ENCODE measurements at regions not wholly inside any gene's neighbourhood (a gene's known extent, or its start where the extent isn't known, plus 50 kb on each side); places are given as distances from the start of the nearest gene placed in this dataset.

DNA sequence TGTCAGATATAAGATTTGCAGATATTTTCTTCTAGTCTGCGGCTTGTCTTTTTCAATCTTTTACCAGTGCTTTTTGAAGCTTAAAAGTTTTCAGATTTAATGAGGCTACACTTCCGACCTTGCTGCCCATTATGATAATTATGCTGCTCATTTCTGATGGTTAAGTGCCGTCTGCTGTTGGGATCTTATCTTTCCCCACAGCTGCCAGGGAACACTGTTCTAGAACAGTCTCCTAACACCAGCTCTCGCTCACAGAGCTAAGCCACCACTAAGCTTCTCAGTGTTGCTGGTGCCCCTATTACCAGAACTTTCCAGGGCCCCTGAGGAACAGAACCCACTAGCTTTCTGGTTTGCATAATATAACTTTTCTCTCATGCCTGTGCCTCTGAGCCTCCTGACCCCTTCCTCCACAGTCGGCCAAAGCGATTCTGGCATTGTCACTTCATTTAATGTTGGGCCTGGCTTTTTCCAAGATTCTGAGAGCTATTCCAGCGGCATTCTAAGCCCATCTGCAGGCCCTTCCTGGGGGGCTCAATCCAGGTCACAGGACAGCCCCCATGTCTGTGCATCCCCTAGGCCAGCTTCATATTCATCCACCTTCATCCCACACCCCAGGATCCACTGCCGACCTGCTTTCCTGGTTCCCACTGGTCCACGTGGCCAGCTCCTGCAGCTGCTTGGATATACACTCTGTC lies 237.0 kb downstream of the PTPRU start:
- DNase-seq (ENCODE audit: low read depth in 1 of 2, low spot score in 1 of 2): no peak

- no peak for DNase-seq (ENCODE audit: low read depth in 1 of 2, low spot score in 1 of 2)
Measured at GRCh38 chr1:29471487-29472313, 235.4 kb downstream of the PTPRU start.

GRCh38 chr1:29470788-29471119 lies 234.4 kb downstream of the PTPRU start:
- no peak for DNase-seq (ENCODE audit: low read depth in 1 of 2, low spot score in 1 of 2)

DNA sequence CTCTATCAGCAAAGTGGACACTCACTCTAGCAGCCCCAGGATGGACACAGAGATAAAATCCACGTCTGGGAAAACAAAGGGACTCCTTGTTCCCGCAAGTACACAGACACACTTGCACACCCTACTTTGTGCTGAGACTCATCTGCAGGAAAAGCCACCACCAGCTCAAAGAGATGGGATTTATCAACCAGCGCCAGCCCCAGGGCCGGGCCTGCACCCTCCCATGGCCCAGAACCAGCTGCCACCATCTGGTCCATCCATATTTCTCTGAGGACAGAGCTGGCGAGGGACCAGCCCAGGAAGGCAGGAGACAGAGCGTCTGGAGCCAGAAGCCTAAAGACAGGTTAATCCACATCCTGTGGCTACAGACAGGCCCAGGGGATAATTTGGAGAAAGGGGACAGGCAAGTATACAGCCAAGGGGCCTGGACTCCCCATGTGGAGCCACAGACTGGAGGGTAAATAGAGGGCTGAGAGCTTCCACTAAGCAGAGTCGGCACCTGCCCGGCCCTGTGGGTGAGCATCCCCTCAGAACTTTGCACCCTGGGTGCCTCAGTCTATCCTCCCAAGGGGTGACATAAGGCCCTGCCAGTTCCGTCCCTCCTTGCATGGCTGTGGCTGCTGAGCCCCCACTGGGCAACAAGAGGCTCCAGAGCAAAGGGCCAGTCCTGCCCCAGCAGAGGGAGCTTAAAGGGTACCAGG lies 233.9 kb downstream of the PTPRU start:
- no peak for DNase-seq (ENCODE audit: low read depth in 1 of 2, low spot score in 1 of 2)

- no peak for DNase-seq (ENCODE audit: low read depth in 1 of 2, low spot score in 1 of 2)
Measured at GRCh38 chr1:29469457-29469856, 233.1 kb downstream of the PTPRU start.

GRCh38 chr1:29467989-29468900 lies 231.9 kb downstream of the PTPRU start:
- no peak for DNase-seq (ENCODE audit: low read depth in 1 of 2, low spot score in 1 of 2)

GRCh38 chr1:29466258-29466657 lies 229.9 kb downstream of the PTPRU start:
- DNase-seq (ENCODE audit: low read depth in 1 of 2, low spot score in 1 of 2): no peak

GRCh38 chr1:29465755-29466154 lies 229.4 kb downstream of the PTPRU start:
- DNase-seq (ENCODE audit: low read depth in 1 of 2, low spot score in 1 of 2): no peak

GRCh38 chr1:29462096-29462495 lies 225.8 kb downstream of the PTPRU start:
- DNase-seq (ENCODE audit: low read depth in 1 of 2, low spot score in 1 of 2): no peak

DNA sequence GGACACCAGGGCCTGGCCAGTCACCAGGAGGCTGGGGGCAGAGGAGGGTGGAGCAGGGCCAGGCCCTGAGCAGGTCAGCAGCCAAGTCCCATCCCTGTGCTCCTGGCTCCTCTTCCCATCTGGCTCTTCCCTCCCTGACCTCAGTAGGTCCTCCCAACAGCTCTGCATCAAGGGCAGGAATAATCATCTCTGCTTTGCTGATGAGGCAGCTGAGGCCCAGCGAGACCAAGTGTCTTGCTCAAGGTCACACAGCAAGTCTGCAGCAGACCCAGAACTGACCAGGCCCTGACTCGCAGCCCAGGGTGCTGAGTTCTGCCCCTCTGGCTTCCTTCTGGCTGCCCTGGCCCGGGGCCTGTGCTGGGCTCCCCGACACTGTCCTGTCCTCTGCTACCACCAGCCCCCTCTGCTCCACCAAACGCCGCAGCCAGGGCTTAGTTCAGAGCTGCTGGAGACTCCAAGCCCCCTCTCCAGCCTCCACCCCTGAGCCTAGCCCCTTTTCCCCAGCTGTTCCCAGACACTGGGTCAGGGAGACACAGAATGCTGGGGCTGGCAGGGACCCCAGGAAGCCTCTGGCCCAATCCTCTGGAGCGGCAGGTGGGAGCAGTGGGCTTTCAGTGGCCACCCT lies 224.9 kb downstream of the PTPRU start:
- DNase-seq (ENCODE audit: low read depth in 1 of 2, low spot score in 1 of 2): no peak

- DNase-seq (ENCODE audit: low read depth in 1 of 2, low spot score in 1 of 2): no peak
Measured at GRCh38 chr1:29460694-29461093, 224.4 kb downstream of the PTPRU start.

DNA sequence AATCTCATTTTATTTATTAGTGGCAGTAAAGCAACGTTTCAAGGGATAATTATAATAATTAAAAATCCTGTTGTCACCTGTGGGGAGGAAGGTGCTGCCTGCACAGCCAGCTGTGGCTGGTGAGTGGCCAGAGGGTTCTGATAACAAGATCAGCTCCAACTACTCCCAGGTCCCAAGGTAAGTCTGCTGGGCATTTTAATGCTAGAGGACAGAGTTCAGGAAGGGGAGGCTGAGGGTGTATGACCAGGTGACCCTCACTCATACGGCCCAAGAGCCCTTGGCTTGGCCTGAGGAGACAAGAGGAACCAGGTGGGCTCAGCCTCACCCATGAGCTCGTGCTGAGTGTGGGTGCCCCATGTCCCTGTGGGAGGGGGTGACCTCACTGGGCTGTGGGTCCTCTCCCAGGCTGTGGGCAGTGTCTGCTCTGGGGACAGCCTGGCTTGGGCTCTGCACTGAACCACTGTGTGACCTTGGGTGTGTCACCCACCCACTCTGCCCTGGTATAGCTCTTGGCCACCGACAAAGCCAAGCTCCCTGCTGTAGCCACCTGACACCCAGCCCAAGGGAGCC lies 223.8 kb downstream of the PTPRU start:
- no peak for DNase-seq (ENCODE audit: low read depth in 1 of 2, low spot score in 1 of 2)

GRCh38 chr1:29459620-29459945 lies 223.3 kb downstream of the PTPRU start:
- no peak for DNase-seq (ENCODE audit: low read depth in 1 of 2, low spot score in 1 of 2)

- DNase-seq (ENCODE audit: low read depth in 1 of 2, low spot score in 1 of 2): no peak
Measured at GRCh38 chr1:29458737-29459619, 222.7 kb downstream of the PTPRU start.

DNA sequence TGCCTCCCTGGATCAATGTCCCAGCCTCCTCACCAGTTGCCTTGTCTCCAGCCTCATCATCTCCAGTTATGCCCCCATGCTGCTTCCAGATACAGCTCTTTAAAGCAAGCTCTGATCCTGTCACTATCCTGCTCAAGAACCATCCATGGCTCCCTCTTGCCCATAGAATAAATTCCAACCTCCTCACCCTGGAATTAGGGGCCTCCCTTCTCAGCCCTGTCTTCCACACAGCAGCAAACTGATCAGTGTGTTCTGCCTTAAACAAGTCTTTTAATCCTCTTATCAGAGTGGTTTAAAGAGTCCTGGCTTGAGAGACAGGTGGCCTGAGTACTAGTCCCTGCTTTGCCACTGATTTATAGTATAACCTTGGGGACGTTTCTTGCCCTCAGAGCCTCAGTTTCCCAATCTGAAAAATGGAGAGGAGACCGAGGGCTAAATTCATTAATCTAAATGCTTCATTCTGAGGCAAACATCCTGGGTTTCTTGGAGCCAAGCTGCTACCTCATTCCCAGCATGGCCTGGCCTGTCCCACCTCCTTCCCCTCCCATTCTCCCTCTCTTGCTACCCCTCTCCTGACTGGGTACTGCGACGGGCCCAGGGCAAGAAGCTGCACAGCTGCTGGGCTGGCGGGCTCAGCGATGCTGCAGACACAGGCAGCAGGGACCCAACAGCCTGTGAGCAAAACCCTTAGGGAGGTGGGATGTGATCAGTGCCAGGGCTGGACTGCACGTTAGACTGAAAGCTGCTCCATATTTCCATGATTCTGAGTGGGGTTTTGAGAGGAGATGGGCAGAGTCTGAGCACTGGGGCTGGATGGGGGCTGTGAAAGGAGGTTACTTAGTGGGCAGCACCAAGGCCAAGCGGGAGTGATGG lies 221.4 kb downstream of the PTPRU start:
- no peak for DNase-seq (ENCODE audit: low read depth in 1 of 2, low spot score in 1 of 2)

GRCh38 chr1:29456685-29457435 lies 220.5 kb downstream of the PTPRU start:
- no peak for DNase-seq (ENCODE audit: low read depth in 1 of 2, low spot score in 1 of 2)

GRCh38 chr1:29455781-29456180 lies 219.5 kb downstream of the PTPRU start:
- no peak for DNase-seq (ENCODE audit: low read depth in 1 of 2, low spot score in 1 of 2)

Data from stimulated activated CD4-positive, alpha-beta T cell treated with anti-CD3 and anti-CD28 coated beads, Interleukin-15, amount 100 ng/mL, for 1 hour (primary cell).